ENCODE measurements at regions not wholly inside any gene's neighbourhood (a gene's known extent, or its start where the extent isn't known, plus 50 kb on each side); places are given as distances from the start of the nearest gene placed in this dataset.

DNA sequence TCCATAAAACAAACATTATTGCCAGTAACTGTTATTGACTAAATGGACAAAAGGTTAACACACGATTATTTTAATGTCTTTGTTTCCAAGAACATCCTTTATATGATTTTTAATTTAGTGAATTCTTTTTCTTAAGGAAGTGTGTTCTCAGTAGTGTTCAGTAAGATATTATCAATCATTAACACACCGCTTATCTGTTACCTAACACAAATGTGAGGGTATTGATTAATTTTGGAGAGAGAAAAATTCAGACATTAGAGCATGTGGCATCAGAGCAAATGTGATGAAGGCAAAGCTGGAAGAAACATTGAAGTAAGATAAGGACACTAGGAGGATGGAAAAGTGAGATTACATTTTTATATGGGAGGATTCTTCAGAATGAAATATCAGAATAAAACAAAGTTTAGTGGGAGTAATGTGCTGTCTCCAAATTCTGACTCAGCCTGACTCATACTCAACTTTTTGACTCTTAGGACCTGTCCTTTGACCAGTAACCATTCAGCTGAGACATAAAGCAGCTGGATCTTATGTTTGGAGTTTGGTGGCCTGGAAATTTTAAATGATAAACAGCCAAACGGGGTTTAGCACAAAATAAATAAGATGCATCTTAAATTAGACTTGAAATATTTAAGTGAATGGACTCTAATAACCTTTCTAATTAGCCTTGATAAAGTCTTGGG, 348.6 kb downstream of the CD109 start:
- TF ChIP-seq, protein P1, sequence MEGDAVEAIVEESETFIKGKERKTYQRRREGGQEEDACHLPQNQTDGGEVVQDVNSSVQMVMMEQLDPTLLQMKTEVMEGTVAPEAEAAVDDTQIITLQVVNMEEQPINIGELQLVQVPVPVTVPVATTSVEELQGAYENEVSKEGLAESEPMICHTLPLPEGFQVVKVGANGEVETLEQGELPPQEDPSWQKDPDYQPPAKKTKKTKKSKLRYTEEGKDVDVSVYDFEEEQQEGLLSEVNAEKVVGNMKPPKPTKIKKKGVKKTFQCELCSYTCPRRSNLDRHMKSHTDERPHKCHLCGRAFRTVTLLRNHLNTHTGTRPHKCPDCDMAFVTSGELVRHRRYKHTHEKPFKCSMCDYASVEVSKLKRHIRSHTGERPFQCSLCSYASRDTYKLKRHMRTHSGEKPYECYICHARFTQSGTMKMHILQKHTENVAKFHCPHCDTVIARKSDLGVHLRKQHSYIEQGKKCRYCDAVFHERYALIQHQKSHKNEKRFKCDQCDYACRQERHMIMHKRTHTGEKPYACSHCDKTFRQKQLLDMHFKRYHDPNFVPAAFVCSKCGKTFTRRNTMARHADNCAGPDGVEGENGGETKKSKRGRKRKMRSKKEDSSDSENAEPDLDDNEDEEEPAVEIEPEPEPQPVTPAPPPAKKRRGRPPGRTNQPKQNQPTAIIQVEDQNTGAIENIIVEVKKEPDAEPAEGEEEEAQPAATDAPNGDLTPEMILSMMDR (conservative IDR thresholded peaks at IDR 0.05) = no peak
- no peak for TF ChIP-seq ZFX (IDR thresholded peaks at IDR 0.05)
